ENCODE measurements at regions not wholly inside any gene's neighbourhood (a gene's known extent, or its start where the extent isn't known, plus 50 kb on each side); places are given as distances from the start of the nearest gene placed in this dataset.

- Histone ChIP-seq H3K4me3 (ENCODE audit: insufficient read depth, low read depth, low read length) (no peak overlapping the region), H3K27me3 (ENCODE audit: control insufficient read depth, insufficient read depth, low read length) (no peaks in the 10 kb centered on the region), H2AK5ac (ENCODE audit: low read depth, low read length) (no peak overlapping the region), H3K4me1 (ENCODE audit: control insufficient read depth, insufficient read depth, low read length) (no peaks in the 10 kb centered on the region), H2BK5ac (ENCODE audit: low read depth, low read length, poor library complexity, severe bottlenecking) (no peak overlapping the region), H2AFZ (replicated peaks; ENCODE audit: low read length, poor library complexity) (no peak overlapping the region), H3K14ac (replicated peaks; ENCODE audit: low read depth, low read length) (no peak overlapping the region), H3K79me1 (ENCODE audit: low read depth in 1 of 2, low read length in 2 of 2) (no peaks in the 10 kb centered on the region), H3K4me2 (ENCODE audit: low read depth, low read length) (no peak overlapping the region), H3K9me3 (ENCODE audit: control insufficient read depth, insufficient read depth, low read length) (no peaks in the 10 kb centered on the region), H4K8ac (ENCODE audit: low read depth in 2 of 2, low read length in 2 of 2) (no peak overlapping the region), H4K20me1 (ENCODE audit: insufficient read depth, low read length) (no peaks in the 10 kb centered on the region), H3K36me3 (ENCODE audit: control insufficient read depth, insufficient read depth, low read length) (no peaks in the 10 kb centered on the region), H3K9ac (ENCODE audit: low read depth, low read length) (no peak overlapping the region), H4K91ac (ENCODE audit: insufficient read depth, low read depth, low read length) (no peak overlapping the region), H2BK120ac (ENCODE audit: low read depth, low read length) (no peak overlapping the region), H3K56ac (ENCODE audit: extremely low read depth, insufficient read depth, low read length) (no peak overlapping the region), H3K23ac (ENCODE audit: low read depth, low read length) (no peak overlapping the region), H4K5ac (ENCODE audit: low read depth, low read length) (no peak overlapping the region), H2BK15ac (ENCODE audit: low read depth, low read length) (no peak overlapping the region), H2AK9ac (replicated peaks; ENCODE audit: low read depth, low read length, poor library complexity) (no peak overlapping the region), H3K9me1 (ENCODE audit: insufficient read depth, low read length) (no peaks in the 10 kb centered on the region), H3K27ac (ENCODE audit: insufficient read depth, low read length) (no peak overlapping the region), H3K4ac (ENCODE audit: low read depth, low read length) (no peak overlapping the region), H2BK20ac (ENCODE audit: low read depth, low read length) (no peak overlapping the region), H3K18ac (ENCODE audit: low read depth, low read length) (no peak overlapping the region; the same call in 1 of the 2 replicates)
- DNase-seq (no peak), ATAC-seq (ENCODE audit: low read depth) (peak; percentile 59)
- WGBS, 2 experiments (ENCODE audit: extremely low coverage in 2 of 2, insufficient read length in 1 of 2), result no CpG with 5 or more reads among the region's 3 CpGs
- in situ Hi-C loops (cut with MboI; ENCODE audit: low sequenced_read_pairs), result no loop called here
- no TSS peak for BruUV-seq (replicated peaks)
- POLR2A ChIA-PET (ENCODE audit: unreplicated experiment), result no interaction called here
- TF ChIP-seq BHLHE40 (IDR thresholded peaks at IDR 0.05; ENCODE audit: low read depth, low read length) (no peak), SMC3 (IDR thresholded peaks at IDR 0.05; ENCODE audit: low read depth, low read length) (no peak), RAD21 (IDR thresholded peaks at IDR 0.05; ENCODE audit: low read length) (no peak), FOS (IDR thresholded peaks at IDR 0.05; ENCODE audit: low read depth, low read length) (no peak), RCOR1 (IDR thresholded peaks at IDR 0.05; ENCODE audit: insufficient replicate concordance, low read length) (no peak), MAFK (IDR thresholded peaks at IDR 0.05; ENCODE audit: low read depth, low read length) (no peak), USF2 (IDR thresholded peaks at IDR 0.05; ENCODE audit: low read depth, low read length) (no peak), MAZ (IDR thresholded peaks at IDR 0.05; ENCODE audit: borderline replicate concordance, low read depth, low read length) (no peak), ELK1 (IDR thresholded peaks at IDR 0.05; ENCODE audit: borderline replicate concordance, low read depth, low read length) (no peak), RFX5 (IDR thresholded peaks at IDR 0.05; ENCODE audit: low read depth, low read length) (no peak)
- dilution Hi-C loops (cut with HindIII; ENCODE audit: low sequenced_read_pairs, unreplicated experiment), result no loop called here
- CTCF ChIA-PET, result no interaction called here
- intact Hi-C loops (cut with micrococcal nuclease), result no loop called here
Measured at GRCh38 chr20:52275181-52275691, 83.7 kb upstream of the ZFP64 start.

All from IMR-90 (cell line).